ENCODE measurements at regions not wholly inside any gene's neighbourhood (a gene's known extent, or its start where the extent isn't known, plus 50 kb on each side); places are given as distances from the start of the nearest gene placed in this dataset.

DNA sequence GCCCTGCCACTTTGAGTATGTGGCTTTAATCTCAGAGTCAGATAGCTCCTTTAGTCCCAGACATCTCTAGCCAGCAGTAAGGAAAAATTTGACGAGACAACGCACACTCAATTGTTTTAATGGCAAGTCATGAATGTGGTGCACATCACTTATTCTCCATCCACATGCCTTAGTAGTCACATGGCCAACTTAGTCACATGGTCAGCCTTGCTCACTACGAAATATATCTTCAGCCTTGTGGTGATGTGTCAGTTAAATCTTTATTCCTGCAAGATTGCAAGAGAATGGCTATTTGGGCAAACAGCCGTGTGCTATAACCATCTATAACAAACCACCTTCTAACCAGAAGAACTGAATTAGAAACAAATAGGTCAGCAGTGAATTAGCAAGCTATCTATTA lies 871.1 kb upstream of the CELF2 start:
- no peaks in the 10 kb centered on the region for H4K20me1 ChIP-seq (ENCODE audit: insufficient read depth)
- no peak overlapping the region for H3K4me2 ChIP-seq
- no peaks in the 10 kb centered on the region for H3K79me2 ChIP-seq (ENCODE audit: low read depth)
- no peaks in the 10 kb centered on the region for H3K4me1 ChIP-seq (replicated peaks; ENCODE audit: insufficient read depth)
- H3K9me2 ChIP-seq (ENCODE audit: insufficient read depth) = no peaks in the 10 kb centered on the region
- H3K4me3 ChIP-seq = no peak overlapping the region
- CTCF ChIA-PET = no interaction called here
- BruUV-seq (replicated peaks) = no TSS peak
- no peak overlapping the region for H3K27ac ChIP-seq
- TF ChIP-seq EZH2 (IDR thresholded peaks at IDR 0.05; ENCODE audit: low read depth) = no peak
- TF ChIP-seq CTCF (conservative IDR thresholded peaks at IDR 0.05) = no peak
- H3K27me3 ChIP-seq (ENCODE audit: insufficient read depth, low read depth) = no peaks in the 10 kb centered on the region; the same call in 1 of the 2 replicates
- no peak for DNase-seq
- POLR2A ChIA-PET (ENCODE audit: unreplicated experiment) = no interaction called here
- no peaks in the 10 kb centered on the region for H3K9me3 ChIP-seq (ENCODE audit: insufficient read depth, low read depth)
- no peaks in the 10 kb centered on the region for H3F3A ChIP-seq (ENCODE audit: insufficient read depth, low read depth)
- intact Hi-C loops (cut with micrococcal nuclease; ENCODE audit: unreplicated experiment) = no loop called here
- no peak overlapping the region for H2AFZ ChIP-seq
- H3K36me3 ChIP-seq (ENCODE audit: low read depth) = no peaks in the 10 kb centered on the region

DNA sequence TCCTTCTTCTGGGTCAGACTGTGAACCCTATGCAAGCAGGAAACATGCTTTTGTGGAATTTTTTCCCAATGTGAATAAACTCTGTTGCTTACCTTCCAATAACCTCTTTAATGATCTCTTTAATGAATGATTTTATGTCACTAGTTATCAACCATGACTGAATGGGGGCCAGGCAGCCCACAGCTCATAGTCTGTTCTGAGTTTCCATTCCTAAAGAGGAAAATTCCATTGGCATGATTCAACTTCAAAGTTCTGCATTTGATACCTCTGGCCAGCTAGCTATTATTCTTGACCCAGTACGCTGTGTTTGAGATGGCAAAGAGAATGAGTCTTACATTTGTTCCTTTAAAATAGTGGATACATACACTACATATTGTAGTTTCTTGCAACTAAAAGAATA lies 867.8 kb upstream of the CELF2 start:
- Histone ChIP-seq H3K27me3 (ENCODE audit: insufficient read depth, low read depth) (no peaks in the 10 kb centered on the region), H4K20me1 (ENCODE audit: insufficient read depth) (no peaks in the 10 kb centered on the region), H3K9me3 (ENCODE audit: insufficient read depth, low read depth) (no peaks in the 10 kb centered on the region), H3K9me2 (ENCODE audit: insufficient read depth) (no peaks in the 10 kb centered on the region), H3K36me3 (ENCODE audit: low read depth) (no peaks in the 10 kb centered on the region), H3K4me3 (no peak overlapping the region), H3K4me2 (no peak overlapping the region), H3K79me2 (ENCODE audit: low read depth) (no peaks in the 10 kb centered on the region), H3K27ac (no peak overlapping the region), H3F3A (ENCODE audit: insufficient read depth, low read depth) (no peaks in the 10 kb centered on the region), H3K4me1 (replicated peaks; ENCODE audit: insufficient read depth) (no peaks in the 10 kb centered on the region), H2AFZ (no peak overlapping the region)
- CTCF ChIA-PET = no interaction called here
- intact Hi-C loops (cut with micrococcal nuclease; ENCODE audit: unreplicated experiment) = no loop called here
- POLR2A ChIA-PET (ENCODE audit: unreplicated experiment) = no interaction called here
- TF ChIP-seq CTCF (conservative IDR thresholded peaks at IDR 0.05) (no peak), EZH2 (IDR thresholded peaks at IDR 0.05; ENCODE audit: low read depth) (no peak)
- no peak for DNase-seq
- no TSS peak for BruUV-seq (replicated peaks)

DNA sequence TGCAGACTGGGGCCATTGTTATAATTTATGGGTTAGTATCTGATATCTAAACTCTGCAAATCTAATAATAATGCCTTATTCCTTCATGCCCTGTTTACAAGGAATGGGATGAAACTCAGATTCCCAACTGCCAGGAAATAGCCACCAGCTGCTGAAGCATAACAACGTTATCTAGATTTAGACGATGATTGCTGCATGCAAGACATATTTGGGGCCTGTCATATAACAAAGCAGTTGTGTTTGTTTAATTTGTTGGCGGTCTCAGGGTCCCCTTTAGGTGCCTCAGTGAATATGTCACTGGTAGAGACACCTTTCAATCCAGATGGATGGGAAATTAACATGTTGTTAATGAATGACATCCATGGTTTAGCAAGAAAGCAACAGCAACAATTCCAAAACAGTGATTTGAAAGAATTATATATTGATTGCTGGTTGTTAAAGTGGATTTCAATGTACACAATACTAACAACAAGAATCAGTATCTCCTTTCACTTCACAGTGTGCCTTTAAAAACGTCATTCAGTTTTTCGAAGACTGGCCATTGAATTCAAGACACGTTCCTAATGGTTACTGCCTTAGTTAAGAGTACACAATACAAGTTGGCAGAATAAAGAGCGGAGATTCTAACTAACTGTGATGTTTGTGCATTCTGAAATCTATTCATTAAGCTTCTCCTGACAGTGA lies 860.6 kb upstream of the CELF2 start:
- Histone ChIP-seq H3K9me2 (ENCODE audit: insufficient read depth) (no peaks in the 10 kb centered on the region), H4K20me1 (ENCODE audit: insufficient read depth) (no peaks in the 10 kb centered on the region), H3K4me1 (replicated peaks; ENCODE audit: insufficient read depth) (no peaks in the 10 kb centered on the region), H3K4me2 (no peak overlapping the region), H3K27ac (no peak overlapping the region), H3K4me3 (no peak overlapping the region), H3F3A (ENCODE audit: insufficient read depth, low read depth) (no peaks in the 10 kb centered on the region), H3K36me3 (ENCODE audit: low read depth) (no peaks in the 10 kb centered on the region), H3K79me2 (ENCODE audit: low read depth) (no peaks in the 10 kb centered on the region), H3K27me3 (ENCODE audit: insufficient read depth, low read depth) (no peaks in the 10 kb centered on the region), H3K9me3 (ENCODE audit: insufficient read depth, low read depth) (no peaks in the 10 kb centered on the region), H2AFZ (no peak overlapping the region)
- POLR2A ChIA-PET (ENCODE audit: unreplicated experiment) = no interaction called here
- CTCF ChIA-PET = no interaction called here
- BruUV-seq (replicated peaks) = no TSS peak
- TF ChIP-seq CTCF (conservative IDR thresholded peaks at IDR 0.05) (no peak), EZH2 (IDR thresholded peaks at IDR 0.05; ENCODE audit: low read depth) (no peak)
- intact Hi-C loops (cut with micrococcal nuclease; ENCODE audit: unreplicated experiment) = no loop called here
- DNase-seq = no peak
